ENCODE measurements at regions not wholly inside any gene's neighbourhood (a gene's known extent, or its start where the extent isn't known, plus 50 kb on each side); places are given as distances from the start of the nearest gene placed in this dataset.

- TF ChIP-seq, protein P1, sequence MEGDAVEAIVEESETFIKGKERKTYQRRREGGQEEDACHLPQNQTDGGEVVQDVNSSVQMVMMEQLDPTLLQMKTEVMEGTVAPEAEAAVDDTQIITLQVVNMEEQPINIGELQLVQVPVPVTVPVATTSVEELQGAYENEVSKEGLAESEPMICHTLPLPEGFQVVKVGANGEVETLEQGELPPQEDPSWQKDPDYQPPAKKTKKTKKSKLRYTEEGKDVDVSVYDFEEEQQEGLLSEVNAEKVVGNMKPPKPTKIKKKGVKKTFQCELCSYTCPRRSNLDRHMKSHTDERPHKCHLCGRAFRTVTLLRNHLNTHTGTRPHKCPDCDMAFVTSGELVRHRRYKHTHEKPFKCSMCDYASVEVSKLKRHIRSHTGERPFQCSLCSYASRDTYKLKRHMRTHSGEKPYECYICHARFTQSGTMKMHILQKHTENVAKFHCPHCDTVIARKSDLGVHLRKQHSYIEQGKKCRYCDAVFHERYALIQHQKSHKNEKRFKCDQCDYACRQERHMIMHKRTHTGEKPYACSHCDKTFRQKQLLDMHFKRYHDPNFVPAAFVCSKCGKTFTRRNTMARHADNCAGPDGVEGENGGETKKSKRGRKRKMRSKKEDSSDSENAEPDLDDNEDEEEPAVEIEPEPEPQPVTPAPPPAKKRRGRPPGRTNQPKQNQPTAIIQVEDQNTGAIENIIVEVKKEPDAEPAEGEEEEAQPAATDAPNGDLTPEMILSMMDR (conservative IDR thresholded peaks at IDR 0.05; ENCODE audit: low read depth, low read length) = no peak
- no peak for TF ChIP-seq EZH2 (IDR thresholded peaks at IDR 0.05; ENCODE audit: borderline replicate concordance, low read depth, low read length, poor library complexity, severe bottlenecking)
These were observed 417.7 kb downstream of the SIPA1L2 start for GRCh38 chr1:232212253-232212652.
